Neural progenitor cell (in vitro differentiated cells): ENCODE measurements at regions not wholly inside any gene's neighbourhood (a gene's known extent, or its start where the extent isn't known, plus 50 kb on each side); places are given as distances from the start of the nearest gene placed in this dataset.

ENCODE experiments used
- DNase-seq: peaks from one replicate; pipeline ENCODE4 v3.0.0-alpha.2; 2016; ENCODE audit warnings: low spot score
- H2AFZ ChIP-seq: fragments of 200-600 bp; sonication (generic); replicated peaks from 2 replicates; pipeline ENCODE4 v1.6.1; 2016; ENCODE audit warnings: antibody characterized with exemption
- H3F3A ChIP-seq: fragments of 200-600 bp; sonication (generic); 2 replicates; pipeline ENCODE4 v1.6.1; 2016; ENCODE audit warnings: antibody characterized with exemption, low read depth
- H3K27ac ChIP-seq: fragments of 200-600 bp; sonication (generic); 2 replicates; pipeline ENCODE4 v1.5.1; 2016; ENCODE audit warnings: mild to moderate bottlenecking
- H3K27me3 ChIP-seq: fragments of 200-600 bp; sonication (generic); 2 replicates; pipeline ENCODE4 v1.6.1; 2016; ENCODE audit warnings: mild to moderate bottlenecking, moderate library complexity
- H3K36me3 ChIP-seq: fragments of 200-600 bp; sonication (generic); 2 replicates; pipeline ENCODE4 v1.5.1; 2016
- H3K4me1 ChIP-seq: fragments of 200-600 bp; sonication (generic); 2 replicates; pipeline ENCODE4 v1.6.1; 2016; ENCODE audit warnings: mixed run types
- H3K4me2 ChIP-seq: fragments of 200-600 bp; sonication (generic); 2 replicates; pipeline ENCODE4 v1.6.1; 2016
- H3K4me3 ChIP-seq: fragments of 200-600 bp; sonication (generic); 2 replicates; pipeline ENCODE4 v1.5.1; 2016
- H3K79me2 ChIP-seq: fragments of 200-600 bp; sonication (generic); 2 replicates; pipeline ENCODE4 v1.6.1; 2016; ENCODE audit warnings: low read depth
- H3K9ac ChIP-seq: fragments of 200-600 bp; sonication (generic); 2 replicates; pipeline ENCODE4 v1.6.1; 2016
- H3K9me3 ChIP-seq: fragments of 200-600 bp; sonication (generic); 2 replicates; pipeline ENCODE4 v1.5.1; 2016; ENCODE audit warnings: low read depth
- H4K20me1 ChIP-seq: fragments of 200-600 bp; sonication (generic); 2 replicates; pipeline ENCODE4 v1.6.1; 2016; ENCODE audit warnings: low read depth
- H3K27ac Mint-ChIP-seq: 3 replicates; pipeline ENCODE4 v1.8.0; 2021; ENCODE audit warnings: mixed read lengths
- H3K27me3 Mint-ChIP-seq: 2 replicates; pipeline ENCODE4 v1.8.0; 2022; ENCODE audit warnings: low read depth, mild to moderate bottlenecking, inconsistent platforms, moderate library complexity, mixed read lengths; ENCODE audit not compliant: insufficient read depth
- H3K36me3 Mint-ChIP-seq: 3 replicates; pipeline ENCODE4 v1.8.0; 2021; ENCODE audit warnings: mixed read lengths
- H3K4me1 Mint-ChIP-seq: 3 replicates; pipeline ENCODE4 v1.8.0; 2021; ENCODE audit warnings: mixed read lengths
- H3K4me3 Mint-ChIP-seq: 3 replicates; pipeline ENCODE4 v1.8.0; 2021; ENCODE audit warnings: mild to moderate bottlenecking, moderate library complexity, mixed read lengths
- H3K9me3 Mint-ChIP-seq: 3 replicates; pipeline ENCODE4 v1.8.0; 2020; ENCODE audit warnings: mixed read lengths
- EZH2 ChIP-seq: fragments of 200-600 bp; sonication (generic); IDR thresholded peaks from 2 replicates; pipeline ENCODE4 v1.6.1; 2017; ENCODE audit warnings: antibody characterized with exemption, mild to moderate bottlenecking, moderate library complexity
- EZH2phosphoT487 ChIP-seq: fragments of 200-600 bp; sonication (generic); IDR thresholded peaks from 2 replicates; pipeline ENCODE4 v1.6.1; 2017; ENCODE audit warnings: antibody characterized with exemption
- TF ChIP-seq, protein P1 (sequence below): fragments of 200-600 bp; sonication (generic); IDR thresholded peaks from 2 replicates; pipeline ENCODE4 v1.5.1; 2017; ENCODE audit warnings: antibody characterized with exemption, mild to moderate bottlenecking

DNA sequence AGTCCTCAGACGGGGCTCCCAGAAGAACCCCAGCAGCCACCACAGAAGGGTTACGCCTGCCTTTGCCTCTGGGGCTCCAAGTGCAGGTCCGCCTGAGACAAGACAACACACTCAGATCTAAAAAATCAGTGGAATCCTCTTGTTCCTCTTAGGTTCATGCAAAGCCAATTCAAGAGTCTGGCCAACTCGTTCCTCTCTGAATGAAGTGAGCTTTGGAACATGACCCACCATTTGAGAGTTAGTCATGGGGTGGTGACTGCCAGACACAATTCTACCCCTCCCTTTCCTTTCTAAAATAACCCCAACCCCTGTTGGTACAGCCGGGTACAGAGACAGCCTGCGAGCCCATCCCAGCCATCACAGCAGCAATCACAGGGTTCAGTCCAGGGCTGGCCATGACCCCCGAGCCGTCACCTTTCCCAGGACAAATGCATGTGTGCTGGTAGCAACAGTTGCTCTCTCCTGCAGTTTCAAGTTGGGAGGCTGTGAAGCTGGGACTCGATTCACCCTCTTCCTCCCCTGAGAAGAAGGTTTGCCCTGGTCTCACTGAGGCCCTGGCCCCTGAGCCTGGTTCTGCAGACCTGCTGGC is 183.1 kb upstream of the SH3BP4 start:
- no peaks in the 10 kb centered on the region for H3K27me3 ChIP-seq
- H3K36me3 ChIP-seq: no peaks in the 10 kb centered on the region
- H3K9ac ChIP-seq: no peak overlapping the region
- H2AFZ ChIP-seq: no peak overlapping the region
- H3K4me3 ChIP-seq: no peak overlapping the region
- H3K79me2 ChIP-seq: no peaks in the 10 kb centered on the region
- no peak for TF ChIP-seq EZH2phosphoT487
- TF ChIP-seq, protein P1, sequence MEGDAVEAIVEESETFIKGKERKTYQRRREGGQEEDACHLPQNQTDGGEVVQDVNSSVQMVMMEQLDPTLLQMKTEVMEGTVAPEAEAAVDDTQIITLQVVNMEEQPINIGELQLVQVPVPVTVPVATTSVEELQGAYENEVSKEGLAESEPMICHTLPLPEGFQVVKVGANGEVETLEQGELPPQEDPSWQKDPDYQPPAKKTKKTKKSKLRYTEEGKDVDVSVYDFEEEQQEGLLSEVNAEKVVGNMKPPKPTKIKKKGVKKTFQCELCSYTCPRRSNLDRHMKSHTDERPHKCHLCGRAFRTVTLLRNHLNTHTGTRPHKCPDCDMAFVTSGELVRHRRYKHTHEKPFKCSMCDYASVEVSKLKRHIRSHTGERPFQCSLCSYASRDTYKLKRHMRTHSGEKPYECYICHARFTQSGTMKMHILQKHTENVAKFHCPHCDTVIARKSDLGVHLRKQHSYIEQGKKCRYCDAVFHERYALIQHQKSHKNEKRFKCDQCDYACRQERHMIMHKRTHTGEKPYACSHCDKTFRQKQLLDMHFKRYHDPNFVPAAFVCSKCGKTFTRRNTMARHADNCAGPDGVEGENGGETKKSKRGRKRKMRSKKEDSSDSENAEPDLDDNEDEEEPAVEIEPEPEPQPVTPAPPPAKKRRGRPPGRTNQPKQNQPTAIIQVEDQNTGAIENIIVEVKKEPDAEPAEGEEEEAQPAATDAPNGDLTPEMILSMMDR: no peak
- no peak for TF ChIP-seq EZH2
- peaks cover 21% of the 10 kb centered on the region for H3K4me1 ChIP-seq
- peaks cover 11% of the 10 kb centered on the region for H3F3A ChIP-seq
- no peaks in the 10 kb centered on the region for H3K9me3 ChIP-seq
- H3K4me3 Mint-ChIP-seq: no peak overlapping the region
- H4K20me1 ChIP-seq: no peaks in the 10 kb centered on the region
- H3K36me3 Mint-ChIP-seq: peaks cover 2% of the 10 kb centered on the region
- H3K27ac Mint-ChIP-seq: peak overlapping the region; percentile 99
- H3K4me2 ChIP-seq: no peak overlapping the region
- peaks cover 4% of the 10 kb centered on the region for H3K9me3 Mint-ChIP-seq
- no peak for DNase-seq
- no peak overlapping the region for H3K27ac ChIP-seq
- H3K4me1 Mint-ChIP-seq: peaks cover 51% of the 10 kb centered on the region
- H3K27me3 Mint-ChIP-seq: peaks cover 4% of the 10 kb centered on the region

DNA sequence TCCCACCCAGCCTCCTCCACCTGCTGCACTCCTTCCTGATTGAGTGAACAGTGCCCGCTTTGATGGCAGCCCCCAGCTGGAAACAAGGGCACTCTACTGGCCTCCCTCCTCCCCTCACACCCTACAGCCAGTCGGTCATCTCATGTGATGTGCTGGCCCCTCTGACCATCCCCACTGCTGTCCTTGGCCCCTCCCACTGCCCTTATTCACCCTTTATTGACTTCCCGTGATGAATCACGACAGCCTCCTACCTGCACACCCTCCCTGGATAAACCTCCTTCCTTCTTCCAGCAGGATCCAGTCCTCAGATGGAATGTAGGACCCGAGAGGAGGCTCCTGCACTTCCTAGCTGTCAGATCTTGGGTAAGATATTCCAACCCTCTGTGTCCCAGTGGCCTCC is 186.5 kb upstream of the SH3BP4 start:
- peak overlapping the region; percentile 54 for H3K27ac Mint-ChIP-seq
- Histone ChIP-seq H3K27me3 (no peaks in the 10 kb centered on the region), H2AFZ (no peak overlapping the region), H3K9ac (no peak overlapping the region), H3K4me2 (no peak overlapping the region), H3K9me3 (no peaks in the 10 kb centered on the region), H3K79me2 (no peaks in the 10 kb centered on the region), H3K36me3 (no peaks in the 10 kb centered on the region), H3K27ac (no peak overlapping the region), H3K4me1 (peaks cover 9% of the 10 kb centered on the region), H3F3A (peaks cover 8% of the 10 kb centered on the region), H3K4me3 (no peak overlapping the region), H4K20me1 (no peaks in the 10 kb centered on the region)
- peaks cover 25% of the 10 kb centered on the region for H3K4me1 Mint-ChIP-seq
- peaks cover 9% of the 10 kb centered on the region for H3K27me3 Mint-ChIP-seq
- H3K4me3 Mint-ChIP-seq: no peak overlapping the region
- no peak for TF ChIP-seq EZH2phosphoT487
- no peak for TF ChIP-seq EZH2
- TF ChIP-seq, protein P1: no peak
- DNase-seq: no peak
- peaks cover 2% of the 10 kb centered on the region for H3K36me3 Mint-ChIP-seq
- H3K9me3 Mint-ChIP-seq: peaks cover 13% of the 10 kb centered on the region

GRCh38 chr2:234764372-234764771 is 187.4 kb upstream of the SH3BP4 start:
- Histone ChIP-seq H3K4me2 (no peak overlapping the region), H3K9me3 (no peaks in the 10 kb centered on the region), H3K4me3 (no peak overlapping the region), H3K9ac (no peak overlapping the region), H3K36me3 (no peaks in the 10 kb centered on the region), H3K4me1 (no peaks in the 10 kb centered on the region), H2AFZ (no peak overlapping the region), H3F3A (no peaks in the 10 kb centered on the region), H3K79me2 (no peaks in the 10 kb centered on the region), H3K27ac (no peak overlapping the region), H3K27me3 (no peaks in the 10 kb centered on the region), H4K20me1 (no peaks in the 10 kb centered on the region)
- Mint-ChIP-seq H3K4me1 (peaks cover 16% of the 10 kb centered on the region), H3K4me3 (no peak overlapping the region), H3K36me3 (peaks cover 2% of the 10 kb centered on the region), H3K27me3 (peaks cover 9% of the 10 kb centered on the region), H3K9me3 (peaks cover 16% of the 10 kb centered on the region), H3K27ac (no peak overlapping the region)
- TF ChIP-seq, protein P1: no peak
- TF ChIP-seq EZH2phosphoT487: no peak
- no peak for TF ChIP-seq EZH2
- no peak for DNase-seq
